Stomach smooth muscle (tissue), 2 donors: ENCODE measurements at regions not wholly inside any gene's neighbourhood (a gene's known extent, or its start where the extent isn't known, plus 50 kb on each side); places are given as distances from the start of the nearest gene placed in this dataset.
"Not testable (repeated sequence)": the region's sequence is repeated elsewhere in the genome, so short reads cannot be mapped to it uniquely, and the experiment has no call there.

Experiments used
- H3K27ac ChIP-seq: one replicate; pipeline ENCODE4 v1.7.0; 2013; ENCODE audit warnings: mild to moderate bottlenecking, low read length, inconsistent platforms
- H3K27me3 ChIP-seq, 2 donors: one replicate each; pipeline ENCODE4 v1.7.0; 2013; ENCODE audit warnings: low read length in 2 of 2; ENCODE audit not compliant: insufficient read depth in 2 of 2, control insufficient read depth in 1 of 2
- H3K36me3 ChIP-seq, 2 donors: one replicate each; pipeline ENCODE4 v1.7.0; 2013; ENCODE audit warnings: low read length in 2 of 2; ENCODE audit not compliant: control insufficient read depth in 2 of 2, insufficient read depth in 2 of 2
- H3K4me1 ChIP-seq: one replicate; pipeline ENCODE4 v1.7.0; 2013; ENCODE audit warnings: low read length; ENCODE audit not compliant: control insufficient read depth, insufficient read depth
- H3K4me3 ChIP-seq, 2 donors: one replicate each; pipeline ENCODE4 v1.7.0; 2013; ENCODE audit warnings: low read length in 2 of 2
- H3K9ac ChIP-seq, 2 donors: one replicate each; pipeline ENCODE4 v1.7.0; 2013; ENCODE audit warnings: low read length in 2 of 2, mild to moderate bottlenecking in 1 of 2
- H3K9me3 ChIP-seq, 2 donors: one replicate each; pipeline ENCODE4 v1.7.0; 2013; ENCODE audit warnings: low read length in 2 of 2; ENCODE audit not compliant: control insufficient read depth in 2 of 2
- donor health status: healthy.
- donor health status: Pancreatic carcinoma.

GRCh38 chr4:9683174-9683573 is 98.3 kb upstream of the DRD5 start:
- H3K9me3 ChIP-seq, H3K4me1 ChIP-seq, H3K4me3 ChIP-seq, H3K36me3 ChIP-seq, H3K27me3 ChIP-seq, H3K27ac ChIP-seq, H3K9ac ChIP-seq: not testable (repeated sequence)

- H3K27ac ChIP-seq, H3K4me3 ChIP-seq, H3K9me3 ChIP-seq, H3K4me1 ChIP-seq, H3K36me3 ChIP-seq, H3K27me3 ChIP-seq, H3K9ac ChIP-seq: not testable (repeated sequence)
Observed at GRCh38 chr4:9685016-9685415, 96.4 kb upstream of the DRD5 start.

- H3K9me3 ChIP-seq, result no peaks in the 10 kb centered on the region
- no peak overlapping the region for H3K4me3 ChIP-seq
- H3K27me3 ChIP-seq, result no peaks in the 10 kb centered on the region
- no peak overlapping the region for H3K9ac ChIP-seq
- H3K27ac ChIP-seq, result no peak overlapping the region
- H3K36me3 ChIP-seq, result no peaks in the 10 kb centered on the region
- H3K4me1 ChIP-seq, result peaks cover 1% of the 10 kb centered on the region
Observed at GRCh38 chr4:9685692-9686091, 95.7 kb upstream of the DRD5 start.

- not testable (repeated sequence) for H3K27me3 ChIP-seq, H3K36me3 ChIP-seq, H3K4me1 ChIP-seq, H3K9me3 ChIP-seq
- Histone ChIP-seq H3K9ac (peak overlapping the region; percentile 82 to 85), H3K4me3 (peak overlapping the region; percentile 77 to 86), H3K27ac (peak overlapping the region; percentile 80)
Observed at GRCh38 chr4:9690636-9691237, 90.7 kb upstream of the DRD5 start.

- Histone ChIP-seq H3K4me1 (peaks cover 6% of the 10 kb centered on the region), H3K4me3 (peak overlapping the region; percentile 77 to 86), H3K9ac (peak overlapping the region; percentile 82 to 85)
Observed at GRCh38 chr4:9691238-9692065, 90.0 kb upstream of the DRD5 start.

GRCh38 chr4:9692791-9693491 is 88.5 kb upstream of the DRD5 start:
- not testable (repeated sequence) for H3K9ac ChIP-seq, H3K9me3 ChIP-seq, H3K27ac ChIP-seq, H3K4me3 ChIP-seq, H3K27me3 ChIP-seq, H3K4me1 ChIP-seq, H3K36me3 ChIP-seq

More at GRCh38 chr4:9691238-9692065, 90.0 kb upstream of the DRD5 start:
- H3K36me3 ChIP-seq, result no peaks in the 10 kb centered on the region
- peak overlapping the region; percentile 80 for H3K27ac ChIP-seq
- no peaks in the 10 kb centered on the region for H3K27me3 ChIP-seq
- no peaks in the 10 kb centered on the region for H3K9me3 ChIP-seq

GRCh38 chr4:9694403-9694802 is 87.0 kb upstream of the DRD5 start:
- H3K27me3 ChIP-seq, H3K4me1 ChIP-seq, H3K27ac ChIP-seq, H3K36me3 ChIP-seq, H3K9me3 ChIP-seq, H3K4me3 ChIP-seq, H3K9ac ChIP-seq: not testable (repeated sequence)

- not testable (repeated sequence) for H3K9me3 ChIP-seq, H3K27ac ChIP-seq, H3K36me3 ChIP-seq, H3K27me3 ChIP-seq, H3K4me3 ChIP-seq, H3K9ac ChIP-seq, H3K4me1 ChIP-seq
Observed at GRCh38 chr4:9695994-9696393, 85.4 kb upstream of the DRD5 start.

- H3K4me1 ChIP-seq, H3K9ac ChIP-seq, H3K4me3 ChIP-seq, H3K27ac ChIP-seq, H3K36me3 ChIP-seq, H3K9me3 ChIP-seq, H3K27me3 ChIP-seq: not testable (repeated sequence)
Observed at GRCh38 chr4:9696561-9696960, 84.9 kb upstream of the DRD5 start.

GRCh38 chr4:9702019-9702418 is 79.4 kb upstream of the DRD5 start:
- not testable (repeated sequence) for H3K36me3 ChIP-seq, H3K9me3 ChIP-seq, H3K9ac ChIP-seq, H3K4me1 ChIP-seq, H3K27me3 ChIP-seq, H3K27ac ChIP-seq, H3K4me3 ChIP-seq

- not testable (repeated sequence) for H3K9me3 ChIP-seq, H3K9ac ChIP-seq, H3K4me3 ChIP-seq, H3K27ac ChIP-seq, H3K36me3 ChIP-seq, H3K4me1 ChIP-seq, H3K27me3 ChIP-seq
Observed at GRCh38 chr4:9702696-9703095, 78.7 kb upstream of the DRD5 start.
